ENCODE measurements at regions not wholly inside any gene's neighbourhood (a gene's known extent, or its start where the extent isn't known, plus 50 kb on each side); places are given as distances from the start of the nearest gene placed in this dataset.
"Not testable (repeated sequence)": the region's sequence is repeated elsewhere in the genome, so short reads cannot be mapped to it uniquely, and the experiment has no call there.

DNA sequence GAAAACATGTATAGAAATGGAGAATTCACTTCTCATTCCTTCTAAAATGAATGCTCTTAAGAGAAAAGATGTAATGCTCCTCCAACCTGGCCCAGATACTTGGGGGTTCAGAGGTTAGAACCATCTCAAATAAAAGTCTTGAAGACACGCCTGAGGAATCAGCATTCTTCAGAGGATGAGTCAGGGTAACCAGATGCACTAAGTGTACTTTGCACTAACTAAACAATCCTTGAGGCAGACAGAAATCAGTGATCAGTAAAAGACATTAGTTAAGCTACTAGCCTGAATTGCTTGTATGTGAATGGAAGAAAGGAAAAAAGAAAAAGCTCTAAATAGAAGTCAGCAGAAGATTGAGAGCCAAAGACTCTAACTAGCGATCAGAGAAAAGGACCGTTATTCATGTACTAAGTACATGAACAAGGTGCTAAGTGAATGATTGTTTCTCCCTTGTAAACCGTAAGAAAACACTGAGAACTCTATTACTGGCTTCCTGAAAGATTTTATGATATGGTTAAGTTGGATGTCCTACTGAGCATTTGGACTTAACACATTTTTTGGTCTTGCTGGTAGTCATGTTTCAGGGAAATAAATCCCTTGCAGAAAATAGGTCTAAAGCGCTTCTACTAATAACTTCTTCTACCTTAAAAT is 738.3 kb downstream of the STPG2 start:
- Histone ChIP-seq H3K27ac (no peak overlapping the region), H3K9me3 (no peaks in the 10 kb centered on the region), H3K27me3 (no peaks in the 10 kb centered on the region), H3K4me1 (no peaks in the 10 kb centered on the region), H3K36me3 (no peaks in the 10 kb centered on the region), H3K4me3 (replicated peaks in 1 of 3) (no peak overlapping the region)
- intact Hi-C loops (cut with DNase I) = no loop called here
- DNase-seq = no peak
- TF ChIP-seq, protein P1, sequence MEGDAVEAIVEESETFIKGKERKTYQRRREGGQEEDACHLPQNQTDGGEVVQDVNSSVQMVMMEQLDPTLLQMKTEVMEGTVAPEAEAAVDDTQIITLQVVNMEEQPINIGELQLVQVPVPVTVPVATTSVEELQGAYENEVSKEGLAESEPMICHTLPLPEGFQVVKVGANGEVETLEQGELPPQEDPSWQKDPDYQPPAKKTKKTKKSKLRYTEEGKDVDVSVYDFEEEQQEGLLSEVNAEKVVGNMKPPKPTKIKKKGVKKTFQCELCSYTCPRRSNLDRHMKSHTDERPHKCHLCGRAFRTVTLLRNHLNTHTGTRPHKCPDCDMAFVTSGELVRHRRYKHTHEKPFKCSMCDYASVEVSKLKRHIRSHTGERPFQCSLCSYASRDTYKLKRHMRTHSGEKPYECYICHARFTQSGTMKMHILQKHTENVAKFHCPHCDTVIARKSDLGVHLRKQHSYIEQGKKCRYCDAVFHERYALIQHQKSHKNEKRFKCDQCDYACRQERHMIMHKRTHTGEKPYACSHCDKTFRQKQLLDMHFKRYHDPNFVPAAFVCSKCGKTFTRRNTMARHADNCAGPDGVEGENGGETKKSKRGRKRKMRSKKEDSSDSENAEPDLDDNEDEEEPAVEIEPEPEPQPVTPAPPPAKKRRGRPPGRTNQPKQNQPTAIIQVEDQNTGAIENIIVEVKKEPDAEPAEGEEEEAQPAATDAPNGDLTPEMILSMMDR (IDR thresholded peaks at IDR 0.05) = no peak
- TF ChIP-seq POLR2A (IDR thresholded peaks at IDR 0.05) = no peak
- WGBS, 2 donors = 74 to 77% methylated on average over 5 of the region's 5 CpGs

DNA sequence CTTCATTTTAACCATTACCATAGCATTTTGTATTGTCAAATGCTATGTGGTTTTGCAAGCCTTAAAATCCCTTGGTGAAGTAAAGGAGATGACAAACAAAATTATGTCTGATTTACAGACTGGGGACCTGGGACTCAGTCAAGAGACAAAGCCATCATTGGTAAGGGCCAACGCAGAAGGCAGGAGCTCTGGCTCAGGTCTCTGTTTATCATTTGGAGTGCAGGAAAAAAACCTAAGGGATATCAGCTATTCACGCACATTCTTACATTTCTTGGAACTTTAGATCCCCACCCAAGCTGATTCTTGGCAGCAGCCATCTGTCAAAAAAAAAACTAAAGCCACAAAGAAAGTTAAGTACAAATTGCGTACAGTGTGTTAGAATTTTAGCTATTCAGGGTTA is 731.9 kb downstream of the STPG2 start:
- Histone ChIP-seq H3K4me3 (replicated peaks in 1 of 3) (no peak overlapping the region), H3K36me3 (no peaks in the 10 kb centered on the region), H3K9me3 (no peaks in the 10 kb centered on the region), H3K4me1 (no peaks in the 10 kb centered on the region), H3K27me3 (no peaks in the 10 kb centered on the region), H3K27ac (no peak overlapping the region)
- no peak for TF ChIP-seq POLR2A (IDR thresholded peaks at IDR 0.05)
- TF ChIP-seq, protein P1 (IDR thresholded peaks at IDR 0.05) = no peak
- DNase-seq = no peak
- intact Hi-C loops (cut with DNase I) = no loop called here
- 69 to 73% methylated on average over 3 of the region's 3 CpGs for WGBS, 2 donors

DNA sequence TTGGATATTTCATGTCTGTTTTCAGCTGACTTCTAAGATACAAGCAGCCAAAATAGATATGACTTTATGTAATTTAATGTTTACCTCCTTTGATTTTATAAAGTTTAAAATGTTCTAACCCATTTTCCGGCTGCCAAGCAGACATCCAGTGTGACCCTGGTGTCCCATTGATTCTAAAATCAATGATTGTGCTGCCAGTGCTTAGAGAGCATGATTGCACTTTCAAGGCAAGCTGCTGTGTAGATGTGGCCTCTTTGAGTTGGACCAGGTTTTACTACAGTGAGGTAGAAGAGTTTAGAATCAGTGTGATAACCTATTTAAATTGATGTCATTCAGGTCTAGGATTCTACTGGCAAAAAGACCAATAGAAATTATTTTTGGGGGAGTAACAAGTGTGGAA is 730.9 kb downstream of the STPG2 start:
- TF ChIP-seq, protein P1 (IDR thresholded peaks at IDR 0.05) = no peak
- TF ChIP-seq POLR2A (IDR thresholded peaks at IDR 0.05) = no peak
- Histone ChIP-seq H3K9me3 (no peaks in the 10 kb centered on the region), H3K27me3 (no peaks in the 10 kb centered on the region), H3K4me3 (replicated peaks in 1 of 3) (no peak overlapping the region), H3K36me3 (no peaks in the 10 kb centered on the region), H3K27ac (no peak overlapping the region), H3K4me1 (no peaks in the 10 kb centered on the region)
- WGBS, 2 donors = 85 to 87% methylated on average over 1 of the region's 1 CpG
- intact Hi-C loops (cut with DNase I) = no loop called here
- DNase-seq = no peak

DNA sequence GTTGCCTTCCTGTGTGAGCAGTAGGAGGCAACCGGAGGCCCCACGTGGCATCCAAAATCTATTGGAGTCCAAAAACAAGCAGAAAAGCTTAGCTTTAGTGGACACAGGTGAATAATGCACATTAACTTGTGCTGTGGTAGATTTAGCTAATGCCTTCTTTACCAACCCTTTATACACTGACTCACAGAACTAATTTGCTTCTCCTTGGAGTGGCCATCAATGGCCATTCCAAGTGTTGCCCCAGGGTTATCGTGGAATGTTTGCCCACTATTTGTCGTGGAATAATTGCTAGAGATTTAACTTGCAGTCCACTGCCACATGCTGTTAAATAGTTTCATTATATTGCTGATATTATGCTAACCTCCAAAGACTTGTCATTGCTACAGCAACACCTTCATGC is 729.1 kb downstream of the STPG2 start:
- WGBS, 2 donors = 91% methylated on average over 4 of the region's 4 CpGs
- H3K4me1 ChIP-seq = no peaks in the 10 kb centered on the region
- H3K36me3 ChIP-seq = no peaks in the 10 kb centered on the region
- H3K9me3 ChIP-seq = no peaks in the 10 kb centered on the region
- no peak overlapping the region for H3K4me3 ChIP-seq (replicated peaks in 1 of 3)
- H3K27me3 ChIP-seq = no peaks in the 10 kb centered on the region
- no peak for DNase-seq
- no peak overlapping the region for H3K27ac ChIP-seq
- intact Hi-C loops (cut with DNase I) = no loop called here
- no peak for TF ChIP-seq POLR2A (IDR thresholded peaks at IDR 0.05)
- TF ChIP-seq, protein P1 (IDR thresholded peaks at IDR 0.05) = no peak

DNA sequence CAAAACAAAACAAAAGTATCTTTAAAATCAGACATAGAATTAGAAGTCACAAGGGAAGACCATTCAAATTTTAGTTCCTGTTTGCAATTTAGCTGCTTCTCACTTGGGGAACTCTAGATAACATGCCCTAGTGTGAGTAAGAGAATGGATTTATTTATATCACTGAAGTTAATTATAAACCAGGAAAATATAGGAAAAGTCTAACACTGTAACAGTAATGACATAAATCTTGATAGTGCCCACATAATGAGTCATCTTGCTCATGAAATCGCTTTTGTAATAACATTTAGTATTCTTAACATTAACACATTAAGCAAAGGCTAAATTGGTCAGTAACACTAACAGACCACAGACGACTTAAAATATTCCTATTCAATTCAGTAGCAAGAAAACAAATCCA is 710.7 kb downstream of the STPG2 start:
- intact Hi-C loops (cut with DNase I) = no loop called here
- H3K36me3 ChIP-seq = no peaks in the 10 kb centered on the region
- no peak overlapping the region for H3K27ac ChIP-seq
- H3K4me3 ChIP-seq (replicated peaks in 1 of 3) = no peak overlapping the region
- TF ChIP-seq, protein P1 (IDR thresholded peaks at IDR 0.05) = no peak
- no peaks in the 10 kb centered on the region for H3K4me1 ChIP-seq
- no peak for DNase-seq
- WGBS, 2 donors = 90 to 93% methylated on average over 2 of the region's 2 CpGs
- no peaks in the 10 kb centered on the region for H3K27me3 ChIP-seq
- no peaks in the 10 kb centered on the region for H3K9me3 ChIP-seq

DNA sequence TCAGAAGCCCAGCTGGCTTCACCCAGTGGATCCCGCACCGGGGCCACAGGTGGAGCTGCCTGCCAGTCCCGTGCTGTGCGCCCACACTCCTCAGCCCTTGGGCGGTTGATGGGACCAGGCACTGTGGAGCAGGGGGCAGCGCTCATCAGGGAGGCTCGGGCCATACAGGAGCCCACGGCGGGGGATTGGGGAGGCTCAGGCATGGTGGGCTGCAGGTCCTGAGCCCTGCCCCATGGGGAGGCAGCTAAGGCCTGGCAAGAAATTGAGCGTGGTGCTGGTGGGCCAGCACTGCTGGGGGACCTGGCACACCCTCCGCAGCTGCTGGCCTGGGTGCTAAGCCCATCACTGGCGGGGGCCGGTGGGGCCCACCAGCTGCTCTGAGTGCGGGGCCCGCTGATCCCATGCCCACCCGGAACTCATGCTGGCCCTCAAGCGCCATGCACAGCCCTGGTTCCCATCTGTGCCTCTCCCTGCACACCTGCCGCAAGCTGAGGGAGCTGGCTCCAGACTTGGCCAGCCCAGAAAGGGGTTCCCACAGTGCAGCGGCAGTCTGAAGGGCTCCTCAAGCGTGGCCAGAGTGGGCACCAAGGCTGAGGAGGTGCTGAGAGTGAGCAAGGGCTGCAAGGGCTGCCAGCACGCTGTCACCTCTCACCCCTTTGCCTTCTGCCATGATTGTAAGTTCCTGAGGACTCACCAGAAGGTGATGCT is 705.1 kb downstream of the STPG2 start:
- H3K36me3 ChIP-seq; DNase-seq; intact Hi-C loops (cut with DNase I); H3K27me3 ChIP-seq; H3K4me1 ChIP-seq; H3K27ac ChIP-seq; H3K4me3 ChIP-seq (replicated peaks in 1 of 3); H3K9me3 ChIP-seq: not testable (repeated sequence)
- WGBS, 2 donors = 90 to 92% methylated on average over 5 to 8 of the region's 21 CpGs
